SK-N-SH treated with all-trans-retinoic acid at 6 μM for 48 hours (cell line): ENCODE measurements at regions not wholly inside any gene's neighbourhood (a gene's known extent, or its start where the extent isn't known, plus 50 kb on each side); places are given as distances from the start of the nearest gene placed in this dataset.

Experiments used
- ATAC-seq: fragments of 200-7000 bp; cut with Tn5 transposase; 3 replicates; pipeline ENCODE4 v1.9.1; 2020; ENCODE audit warnings: mild to moderate bottlenecking, moderate library complexity
- ARNTL ChIP-seq: fragments of 450-650 bp; formaldehyde crosslinking; IDR thresholded peaks from 2 replicates; pipeline ENCODE4 v1.5.0; 2020; ENCODE audit warnings: low read depth, mild to moderate bottlenecking, moderate library complexity, borderline replicate concordance
- BACH2 ChIP-seq: fragments of 250-450 bp; sonication (Bioruptor Pico); IDR thresholded peaks from 2 replicates; pipeline ENCODE4 v1.9.0; 2021; ENCODE audit warnings: mild to moderate bottlenecking, borderline replicate concordance
- CSDC2 ChIP-seq: fragments of 250-450 bp; sonication (Bioruptor Pico); IDR thresholded peaks from 2 replicates; pipeline ENCODE4 v1.5.0; 2020; ENCODE audit warnings: mild to moderate bottlenecking, moderate library complexity
- GLIS3 ChIP-seq: fragments of 250-450 bp; sonication (Bioruptor Pico); IDR thresholded peaks from 2 replicates; pipeline ENCODE4 v1.5.0; 2020; ENCODE audit warnings: mild to moderate bottlenecking, moderate library complexity
- ISL1 ChIP-seq: fragments of 250-450 bp; sonication (Bioruptor Pico); IDR thresholded peaks from 2 replicates; pipeline ENCODE4 v2.1.2; 2022; ENCODE audit warnings: mild to moderate bottlenecking, moderate library complexity
- OSR1 ChIP-seq: fragments of 250-450 bp; sonication (Bioruptor Pico); IDR thresholded peaks from 2 replicates; pipeline ENCODE4 v1.8.0; 2022; ENCODE audit warnings: moderate library complexity, mild to moderate bottlenecking, inconsistent platforms
- POU6F1 ChIP-seq: fragments of 250-450 bp; sonication (Bioruptor Pico); IDR thresholded peaks from 2 replicates; pipeline ENCODE4 v1.8.0; 2021; ENCODE audit warnings: low read depth, mild to moderate bottlenecking, moderate library complexity, borderline replicate concordance
- PPARA ChIP-seq: fragments of 250-450 bp; sonication (Bioruptor Pico); IDR thresholded peaks from 2 replicates; pipeline ENCODE4 v1.5.0; 2020; ENCODE audit warnings: mild to moderate bottlenecking, borderline replicate concordance
- RARB ChIP-seq: fragments of 250-450 bp; sonication (Bioruptor Pico); IDR thresholded peaks from 2 replicates; pipeline ENCODE4 v1.8.0; 2021; ENCODE audit warnings: mild to moderate bottlenecking, moderate library complexity
- SNAI2 ChIP-seq: fragments of 250-450 bp; sonication (Bioruptor Pico); IDR thresholded peaks from 2 replicates; pipeline ENCODE4 v1.5.0; 2020; ENCODE audit warnings: mild to moderate bottlenecking, moderate library complexity
- TCF4 ChIP-seq: fragments of 250-450 bp; sonication (Bioruptor Pico); IDR thresholded peaks from 2 replicates; pipeline ENCODE4 v1.8.0; 2021; ENCODE audit warnings: mild to moderate bottlenecking, moderate library complexity, borderline replicate concordance
- TOX ChIP-seq: fragments of 250-450 bp; sonication (Bioruptor Pico); IDR thresholded peaks from 2 replicates; pipeline ENCODE4 v1.8.0; 2021; ENCODE audit warnings: mild to moderate bottlenecking, moderate library complexity, borderline replicate concordance
- TSHZ2 ChIP-seq: fragments of 250-450 bp; sonication (Bioruptor Pico); IDR thresholded peaks from 2 replicates; pipeline ENCODE4 v1.5.0; 2020; ENCODE audit warnings: mild to moderate bottlenecking, moderate library complexity
- ZFP3 ChIP-seq: fragments of 250-450 bp; sonication (Bioruptor Pico); IDR thresholded peaks from 2 replicates; pipeline ENCODE4 v1.5.0; 2020; ENCODE audit warnings: mild to moderate bottlenecking, moderate library complexity
- ZFP30 ChIP-seq: fragments of 450-650 bp; formaldehyde crosslinking; IDR thresholded peaks from 2 replicates; pipeline ENCODE4 v1.5.0; 2022; ENCODE audit warnings: mild to moderate bottlenecking, moderate library complexity
- ZNF565 ChIP-seq: fragments of 450-650 bp; formaldehyde crosslinking; conservative IDR thresholded peaks from 2 replicates; pipeline ENCODE4 v1.5.0; 2020; ENCODE audit warnings: low read depth, mild to moderate bottlenecking, moderate library complexity
- ZNF70 ChIP-seq: fragments of 450-650 bp; formaldehyde crosslinking; IDR thresholded peaks from 2 replicates; pipeline ENCODE4 v1.5.0; 2020; ENCODE audit warnings: mild to moderate bottlenecking, moderate library complexity
- TF ChIP-seq, protein P1 (sequence below): fragments of 250-450 bp; sonication (Bioruptor Pico); IDR thresholded peaks from 2 replicates; pipeline ENCODE4 v1.5.1; 2020; ENCODE audit warnings: low read depth, mild to moderate bottlenecking, moderate library complexity
- TF ChIP-seq, protein P2 (sequence below): fragments of 250-450 bp; sonication (Bioruptor Pico); IDR thresholded peaks from 2 replicates; pipeline ENCODE4 v1.5.1; 2021; ENCODE audit warnings: mild to moderate bottlenecking, moderate library complexity

DNA sequence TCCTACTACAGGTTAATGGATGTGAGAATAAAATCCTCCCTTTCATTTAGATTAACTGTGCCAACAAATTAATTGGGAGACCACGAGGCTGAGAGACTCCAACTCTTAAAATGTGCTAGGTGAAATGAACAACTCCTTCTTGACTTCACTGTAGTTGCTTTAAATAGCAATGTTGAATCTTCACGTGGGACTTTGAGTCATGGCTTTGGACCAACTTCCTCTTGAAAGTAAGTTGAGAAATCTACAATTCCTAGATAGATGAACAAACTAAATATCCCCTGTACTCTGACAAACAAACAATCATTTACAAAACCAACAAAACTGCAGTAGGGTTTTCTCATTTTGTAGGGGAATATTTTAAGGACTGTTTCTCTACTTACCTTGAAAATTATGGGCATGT, 291.9 kb upstream of the SPRED2 start:
- no peak for ATAC-seq
- TF ChIP-seq RARB: no peak

- peak; percentile 58; the same call in 1 of the 3 replicates for ATAC-seq
- peak; percentile 14; the same call in 1 of the 2 replicates for TF ChIP-seq TSHZ2 (CRISPR knock-in tag)
- TF ChIP-seq ARNTL (CRISPR knock-in tag): no peak
These were observed 289.8 kb upstream of the SPRED2 start for GRCh38 chr2:65722028-65722778.

DNA sequence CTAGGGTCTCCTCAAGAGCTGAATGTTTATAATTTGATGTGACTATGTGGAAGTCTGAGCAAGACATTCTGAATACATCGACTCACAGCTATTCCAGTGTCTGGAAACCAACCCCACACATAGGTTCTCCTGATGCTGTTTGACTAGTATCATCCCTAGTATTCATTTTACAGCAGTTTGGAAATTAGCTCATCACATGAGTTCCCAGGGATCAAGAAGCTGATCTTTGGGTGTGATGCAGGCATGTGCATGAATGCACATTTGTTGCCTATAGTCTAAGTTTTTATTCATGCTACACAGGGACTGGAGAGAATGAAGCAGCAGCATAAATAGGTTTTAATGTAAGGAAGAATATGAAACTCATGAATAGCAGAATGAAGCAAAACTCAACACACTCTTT, 284.3 kb upstream of the SPRED2 start:
- no peak for ATAC-seq
- TF ChIP-seq TCF4 (CRISPR knock-in tag) (no peak), ZNF70 (CRISPR knock-in tag) (no peak), SNAI2 (no peak), GLIS3 (no peak), TSHZ2 (CRISPR knock-in tag) (no peak), PPARA (CRISPR knock-in tag) (no peak), CSDC2 (CRISPR knock-in tag) (no peak), RARB (no peak)
- TF ChIP-seq, protein P1, sequence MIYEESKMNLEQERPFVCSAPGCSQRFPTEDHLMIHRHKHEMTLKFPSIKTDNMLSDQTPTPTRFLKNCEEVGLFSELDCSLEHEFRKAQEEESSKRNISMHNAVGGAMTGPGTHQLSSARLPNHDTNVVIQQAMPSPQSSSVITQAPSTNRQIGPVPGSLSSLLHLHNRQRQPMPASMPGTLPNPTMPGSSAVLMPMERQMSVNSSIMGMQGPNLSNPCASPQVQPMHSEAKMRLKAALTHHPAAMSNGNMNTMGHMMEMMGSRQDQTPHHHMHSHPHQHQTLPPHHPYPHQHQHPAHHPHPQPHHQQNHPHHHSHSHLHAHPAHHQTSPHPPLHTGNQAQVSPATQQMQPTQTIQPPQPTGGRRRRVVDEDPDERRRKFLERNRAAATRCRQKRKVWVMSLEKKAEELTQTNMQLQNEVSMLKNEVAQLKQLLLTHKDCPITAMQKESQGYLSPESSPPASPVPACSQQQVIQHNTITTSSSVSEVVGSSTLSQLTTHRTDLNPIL (CRISPR knock-in tag): no peak
- TF ChIP-seq, all 23 proteins: peak for 0

DNA sequence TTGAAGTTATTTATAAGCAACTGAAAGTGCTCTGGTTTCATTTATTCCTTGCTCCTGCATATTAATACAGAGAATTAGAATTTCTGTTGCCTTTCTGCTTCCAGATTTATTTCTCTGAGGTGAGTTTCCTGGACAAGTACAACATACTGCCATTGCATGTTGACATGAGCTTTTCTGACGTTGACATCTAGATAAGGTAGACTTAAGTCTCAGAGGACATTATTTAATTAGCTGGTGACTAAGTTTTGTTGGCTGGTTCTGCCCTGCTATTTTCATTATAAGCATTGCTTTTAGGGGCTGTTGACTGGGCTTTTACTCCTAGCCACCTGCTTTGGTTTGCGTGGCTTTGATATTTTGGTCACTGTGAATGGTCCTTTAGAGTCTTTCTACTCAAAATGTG, 282.9 kb upstream of the SPRED2 start:
- TF ChIP-seq ZNF70 (CRISPR knock-in tag) (no peak), ISL1 (CRISPR knock-in tag) (peak; percentile 58), CSDC2 (CRISPR knock-in tag) (no peak), PPARA (CRISPR knock-in tag) (no peak), ZFP3 (CRISPR knock-in tag) (no peak; the same call in 1 of the 2 replicates), ZNF565 (CRISPR knock-in tag) (no peak), TCF4 (CRISPR knock-in tag) (no peak), TOX (CRISPR knock-in tag) (no peak), OSR1 (CRISPR knock-in tag) (no peak), ZFP30 (no peak), SNAI2 (peak; percentile 43; the same call in 1 of the 2 replicates), RARB (no peak), GLIS3 (no peak)
- TF ChIP-seq, all 23 proteins: peak for 2
- no peak for ATAC-seq

DNA sequence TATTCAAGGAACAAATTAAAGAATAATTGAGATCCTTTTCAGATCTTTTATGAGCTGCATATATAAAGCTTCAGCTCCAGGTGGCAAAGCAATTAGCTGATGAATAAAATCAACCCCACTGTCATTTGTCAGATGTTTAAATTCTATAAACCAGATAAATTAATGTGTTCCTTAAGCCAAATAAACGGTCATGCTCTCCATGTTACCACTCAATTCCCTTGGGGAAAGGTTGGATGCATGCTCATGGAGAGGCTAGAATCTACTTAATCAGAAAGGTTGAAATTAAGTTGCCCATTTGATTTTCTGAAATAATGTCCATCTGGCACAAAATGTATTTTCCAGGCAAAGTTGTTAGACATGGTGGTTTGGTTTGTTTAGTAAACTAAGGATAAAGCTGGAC, 282.5 kb upstream of the SPRED2 start:
- ATAC-seq: no peak
- no peak for TF ChIP-seq CSDC2 (CRISPR knock-in tag)
- no peak for TF ChIP-seq ZFP30
- no peak for TF ChIP-seq RARB
- TF ChIP-seq ISL1 (CRISPR knock-in tag): no peak

DNA sequence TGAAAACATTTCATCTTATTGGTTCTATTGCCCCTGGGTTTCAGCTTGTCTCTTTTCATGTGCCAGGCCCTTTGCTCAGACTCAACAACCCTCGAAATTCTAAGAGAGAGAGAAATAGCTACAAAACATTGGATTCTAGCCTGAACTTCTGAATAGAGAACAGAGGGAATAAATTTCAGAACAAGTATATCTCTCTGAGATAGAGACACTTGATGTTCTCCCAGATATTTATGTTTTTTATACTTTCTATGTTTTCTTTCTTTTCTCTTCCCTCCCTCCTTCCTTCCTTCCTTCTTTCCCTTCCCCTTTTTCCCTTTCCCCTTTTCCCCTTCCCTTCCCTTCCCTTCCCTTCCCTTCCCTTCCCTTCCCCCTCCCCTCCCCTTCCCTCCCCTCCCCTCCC, 279.5 kb upstream of the SPRED2 start:
- ATAC-seq: no peak
- TF ChIP-seq, protein P1 (CRISPR knock-in tag): no peak
- TF ChIP-seq OSR1 (CRISPR knock-in tag): no peak
- TF ChIP-seq POU6F1 (CRISPR knock-in tag): no peak
- TF ChIP-seq BACH2 (CRISPR knock-in tag): no peak
- no peak for TF ChIP-seq GLIS3
- TF ChIP-seq, protein P2, sequence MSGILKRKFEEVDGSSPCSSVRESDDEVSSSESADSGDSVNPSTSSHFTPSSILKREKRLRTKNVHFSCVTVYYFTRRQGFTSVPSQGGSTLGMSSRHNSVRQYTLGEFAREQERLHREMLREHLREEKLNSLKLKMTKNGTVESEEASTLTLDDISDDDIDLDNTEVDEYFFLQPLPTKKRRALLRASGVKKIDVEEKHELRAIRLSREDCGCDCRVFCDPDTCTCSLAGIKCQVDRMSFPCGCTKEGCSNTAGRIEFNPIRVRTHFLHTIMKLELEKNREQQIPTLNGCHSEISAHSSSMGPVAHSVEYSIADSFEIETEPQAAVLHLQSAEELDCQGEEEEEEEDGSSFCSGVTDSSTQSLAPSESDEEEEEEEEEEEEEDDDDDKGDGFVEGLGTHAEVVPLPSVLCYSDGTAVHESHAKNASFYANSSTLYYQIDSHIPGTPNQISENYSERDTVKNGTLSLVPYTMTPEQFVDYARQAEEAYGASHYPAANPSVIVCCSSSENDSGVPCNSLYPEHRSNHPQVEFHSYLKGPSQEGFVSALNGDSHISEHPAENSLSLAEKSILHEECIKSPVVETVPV: no peak
- no peak for TF ChIP-seq TCF4 (CRISPR knock-in tag)
